ENCODE measurements at regions not wholly inside any gene's neighbourhood (a gene's known extent, or its start where the extent isn't known, plus 50 kb on each side); places are given as distances from the start of the nearest gene placed in this dataset.

- peaks cover 3% of the 10 kb centered on the region for H3K27me3 Mint-ChIP-seq (ENCODE audit: low read depth, unreplicated experiment)
- H3K9me3 ChIP-seq (ENCODE audit: insufficient read depth, low read depth, low read length) = no peaks in the 10 kb centered on the region
- H3K79me2 ChIP-seq (ENCODE audit: insufficient read depth, low read length) = no peaks in the 10 kb centered on the region
- FAIRE-seq (no peak), DNase-seq (ENCODE audit: low read depth) (no peak)
- no peaks in the 10 kb centered on the region for H4K20me1 ChIP-seq (ENCODE audit: insufficient read depth, low read length)
- no peaks in the 10 kb centered on the region for H3K36me3 ChIP-seq (ENCODE audit: insufficient read depth, low read length)
- H3K36me3 Mint-ChIP-seq (ENCODE audit: low read depth, unreplicated experiment) = no peaks in the 10 kb centered on the region
- no peak overlapping the region for H3K4me3 Mint-ChIP-seq (ENCODE audit: unreplicated experiment)
- no peaks in the 10 kb centered on the region for H3K4me1 ChIP-seq (ENCODE audit: insufficient read depth, low read length)
- H3K9ac ChIP-seq (ENCODE audit: low read length) = no peak overlapping the region
- H3K4me1 Mint-ChIP-seq (ENCODE audit: low read depth, unreplicated experiment) = peaks cover 1% of the 10 kb centered on the region
- H3K4me3 ChIP-seq (ENCODE audit: insufficient read depth, low read depth, low read length) = no peak overlapping the region
- H2AFZ ChIP-seq (ENCODE audit: low read depth, low read length) = no peak overlapping the region
- no peak overlapping the region for H3K27ac Mint-ChIP-seq (ENCODE audit: unreplicated experiment)
- H3K9me3 Mint-ChIP-seq (ENCODE audit: unreplicated experiment) = no peaks in the 10 kb centered on the region
- no peaks in the 10 kb centered on the region for H3K27me3 ChIP-seq (ENCODE audit: insufficient read depth, low read length)
- H3K4me2 ChIP-seq (ENCODE audit: low read length) = no peak overlapping the region
- TF ChIP-seq EZH2 (IDR thresholded peaks at IDR 0.05; ENCODE audit: insufficient read depth, low read length) (no peak), CTCF (IDR thresholded peaks at IDR 0.05; ENCODE audit: insufficient read depth, low read depth, low read length) (no peak)
- no peak overlapping the region for H3K27ac ChIP-seq (ENCODE audit: low read depth, low read length)
Observed at GRCh38 chr7:46360296-46360695, 439.2 kb upstream of the IGFBP3 start.

- Mint-ChIP-seq H3K27ac (ENCODE audit: unreplicated experiment) (no peak overlapping the region), H3K27me3 (ENCODE audit: low read depth, unreplicated experiment) (peaks cover 3% of the 10 kb centered on the region), H3K4me3 (ENCODE audit: unreplicated experiment) (no peak overlapping the region), H3K4me1 (ENCODE audit: low read depth, unreplicated experiment) (peaks cover 1% of the 10 kb centered on the region), H3K9me3 (ENCODE audit: unreplicated experiment) (peaks cover 3% of the 10 kb centered on the region), H3K36me3 (ENCODE audit: low read depth, unreplicated experiment) (no peaks in the 10 kb centered on the region)
- H2AFZ ChIP-seq (ENCODE audit: low read depth, low read length) = no peak overlapping the region
- no peaks in the 10 kb centered on the region for H3K79me2 ChIP-seq (ENCODE audit: insufficient read depth, low read length)
- no peak overlapping the region for H3K4me3 ChIP-seq (ENCODE audit: insufficient read depth, low read depth, low read length)
- H4K20me1 ChIP-seq (ENCODE audit: insufficient read depth, low read length) = no peaks in the 10 kb centered on the region
- no peak overlapping the region for H3K4me2 ChIP-seq (ENCODE audit: low read length)
- no peak for FAIRE-seq
- H3K9ac ChIP-seq (ENCODE audit: low read length) = no peak overlapping the region
- H3K27me3 ChIP-seq (ENCODE audit: insufficient read depth, low read length) = no peaks in the 10 kb centered on the region
- TF ChIP-seq EZH2 (IDR thresholded peaks at IDR 0.05; ENCODE audit: insufficient read depth, low read length) (no peak), CTCF (IDR thresholded peaks at IDR 0.05; ENCODE audit: insufficient read depth, low read depth, low read length) (no peak)
- H3K36me3 ChIP-seq (ENCODE audit: insufficient read depth, low read length) = no peaks in the 10 kb centered on the region
- H3K27ac ChIP-seq (ENCODE audit: low read depth, low read length) = no peak overlapping the region
- no peaks in the 10 kb centered on the region for H3K9me3 ChIP-seq (ENCODE audit: insufficient read depth, low read depth, low read length)
- no peaks in the 10 kb centered on the region for H3K4me1 ChIP-seq (ENCODE audit: insufficient read depth, low read length)
- no peak for DNase-seq (ENCODE audit: low read depth)
Observed at GRCh38 chr7:46357851-46358250, 436.8 kb upstream of the IGFBP3 start.

GRCh38 chr7:46357290-46357689 lies 436.2 kb upstream of the IGFBP3 start:
- Histone ChIP-seq H3K36me3 (ENCODE audit: insufficient read depth, low read length) (no peaks in the 10 kb centered on the region), H3K9ac (ENCODE audit: low read length) (no peak overlapping the region), H3K4me2 (ENCODE audit: low read length) (no peak overlapping the region), H4K20me1 (ENCODE audit: insufficient read depth, low read length) (no peaks in the 10 kb centered on the region), H3K9me3 (ENCODE audit: insufficient read depth, low read depth, low read length) (no peaks in the 10 kb centered on the region), H3K4me3 (ENCODE audit: insufficient read depth, low read depth, low read length) (no peak overlapping the region), H3K79me2 (ENCODE audit: insufficient read depth, low read length) (no peaks in the 10 kb centered on the region), H3K27ac (ENCODE audit: low read depth, low read length) (no peak overlapping the region), H3K27me3 (ENCODE audit: insufficient read depth, low read length) (no peaks in the 10 kb centered on the region), H3K4me1 (ENCODE audit: insufficient read depth, low read length) (no peaks in the 10 kb centered on the region), H2AFZ (ENCODE audit: low read depth, low read length) (no peak overlapping the region)
- TF ChIP-seq CTCF (IDR thresholded peaks at IDR 0.05; ENCODE audit: insufficient read depth, low read depth, low read length) (no peak), EZH2 (IDR thresholded peaks at IDR 0.05; ENCODE audit: insufficient read depth, low read length) (no peak)
- Mint-ChIP-seq H3K36me3 (ENCODE audit: low read depth, unreplicated experiment) (no peaks in the 10 kb centered on the region), H3K4me1 (ENCODE audit: low read depth, unreplicated experiment) (peaks cover 2% of the 10 kb centered on the region), H3K27ac (ENCODE audit: unreplicated experiment) (no peak overlapping the region), H3K9me3 (ENCODE audit: unreplicated experiment) (peaks cover 3% of the 10 kb centered on the region), H3K27me3 (ENCODE audit: low read depth, unreplicated experiment) (peaks cover 3% of the 10 kb centered on the region), H3K4me3 (ENCODE audit: unreplicated experiment) (no peak overlapping the region)
- FAIRE-seq (no peak), DNase-seq (ENCODE audit: low read depth) (no peak)
